B cell (primary cell): ENCODE measurements at regions not wholly inside any gene's neighbourhood (a gene's known extent, or its start where the extent isn't known, plus 50 kb on each side); places are given as distances from the start of the nearest gene placed in this dataset.

Experiments
- ATAC-seq: fragments of 200-7000 bp; cut with Tn5 transposase; one replicate; pipeline ENCODE4 v1.10.0; 2021; ENCODE audit warnings: low read depth, mild to moderate bottlenecking, moderate number of reproducible peaks, moderate library complexity
- CTCF ChIA-PET: fragments of 350-600 bp; sonication (Branson Sonifier 250); formaldehyde crosslinking; loops from one replicate; lab custom pipeline; 2021; ENCODE audit warnings: antibody characterized with exemption, inconsistent platforms; lab: Charles Lee
- POLR2A ChIA-PET: fragments of 350-600 bp; sonication (Branson Sonifier 250); formaldehyde crosslinking; loops from one replicate; lab custom pipeline; 2021; ENCODE audit warnings: antibody characterized with exemption; lab: Charles Lee
- DNase-seq: peaks from one replicate; pipeline ENCODE4 v3.0.0; 2013
- H2AFZ ChIP-seq: 2 replicates; pipeline ENCODE4 v1.6.1; 2012; ENCODE audit warnings: mild to moderate bottlenecking, low read depth, low read length; ENCODE audit not compliant: insufficient read depth, poor library complexity, severe bottlenecking
- H3K27ac ChIP-seq, 2 donors: 1 replicate in 1 of 2; 2 replicates in 1 of 2; pipeline ENCODE4 v1.5.1; 2012 to 2013; ENCODE audit warnings: low read length in 2 of 2, mild to moderate bottlenecking in 2 of 2, moderate library complexity in 1 of 2
- H3K27me3 ChIP-seq, 4 experiments: fragments of 200-600 bp in 1 of 4; sonication (generic) in 1 of 4; replicated peaks in 1 of 4; 1 replicate in 2 of 4; 2 replicates in 2 of 4; pipeline versions ENCODE4 v1.6.1 to v1.7.0; 2013 to 2016; ENCODE audit warnings: low read length in 3 of 4, mild to moderate bottlenecking in 2 of 4, mixed read lengths in 1 of 4, moderate library complexity in 1 of 4; ENCODE audit not compliant: insufficient read depth in 4 of 4, control insufficient read depth in 3 of 4; ENCODE audit errors: control extremely low read depth in 1 of 4
- H3K36me3 ChIP-seq, 2 experiments: replicated peaks in 1 of 2; 1 replicate in 1 of 2; 2 replicates in 1 of 2; pipeline versions ENCODE4 v1.6.1 to v1.7.1; 2013; ENCODE audit warnings: low read length in 1 of 2; ENCODE audit not compliant: insufficient read depth in 2 of 2, control insufficient read depth in 1 of 2; ENCODE audit errors: control extremely low read depth in 1 of 2, extremely low read depth in 1 of 2
- H3K4me1 ChIP-seq, 2 donors: fragments of 200-600 bp in 1 of 2; sonication (generic) in 1 of 2; 1 replicate in 1 of 2; 2 replicates in 1 of 2; pipeline versions ENCODE4 v1.5.1 to v1.6.1; 2013 to 2017; ENCODE audit warnings: low read length in 2 of 2; ENCODE audit not compliant: control insufficient read depth in 2 of 2, insufficient read depth in 2 of 2
- H3K4me2 ChIP-seq: replicated peaks from 2 replicates; pipeline ENCODE3; 2012; ENCODE audit warnings: mild to moderate bottlenecking, low read depth, low read length; ENCODE audit not compliant: poor library complexity, severe bottlenecking
- H3K4me3 ChIP-seq, 5 experiments: fragments of 200-600 bp in 1 of 5; sonication (generic) in 1 of 5; 1 replicate in 3 of 5; 2 replicates in 2 of 5; pipeline versions ENCODE4 v1.5.1 to v1.7.0; 2011 to 2016; ENCODE audit warnings: low read length in 4 of 5, mild to moderate bottlenecking in 4 of 5, low read depth in 2 of 5, control low read depth in 1 of 5, moderate library complexity in 1 of 5; ENCODE audit not compliant: insufficient read depth in 1 of 5; ENCODE audit errors: control extremely low read depth in 1 of 5, extremely low read depth in 1 of 5
- H3K79me2 ChIP-seq: fragments of 200-600 bp; sonication (generic); one replicate; pipeline ENCODE4 v1.6.0; 2016; ENCODE audit warnings: low read length; ENCODE audit not compliant: control insufficient read depth, insufficient read depth
- H3K9ac ChIP-seq: fragments of 200-600 bp; sonication (generic); 2 replicates; pipeline ENCODE4 v1.6.1; 2017; ENCODE audit warnings: mild to moderate bottlenecking, low read length, moderate library complexity
- H3K9me3 ChIP-seq, 3 donors: one replicate each; pipeline versions ENCODE4 v1.6.1 to v1.7.1; 2013; ENCODE audit warnings: low read length in 2 of 3; ENCODE audit not compliant: control insufficient read depth in 2 of 3, insufficient read depth in 1 of 3; ENCODE audit errors: control extremely low read depth in 1 of 3
- H4K20me1 ChIP-seq: 2 replicates; pipeline ENCODE4 v1.6.0; 2012; ENCODE audit warnings: mild to moderate bottlenecking, low read length; ENCODE audit not compliant: insufficient read depth, control insufficient read depth, poor library complexity, severe bottlenecking
- H3K27ac Mint-ChIP-seq: one replicate; pipeline ENCODE4 v1.8.0; 2021; ENCODE audit warnings: mixed read lengths
- H3K27me3 Mint-ChIP-seq: one replicate; pipeline ENCODE4 v1.8.0; 2021; ENCODE audit warnings: mixed read lengths
- H3K4me1 Mint-ChIP-seq: one replicate; pipeline ENCODE4 v1.8.0; 2021; ENCODE audit warnings: mixed read lengths
- H3K4me3 Mint-ChIP-seq: one replicate; pipeline ENCODE4 v1.8.0; 2021; ENCODE audit warnings: mixed read lengths
- H3K9me3 Mint-ChIP-seq: one replicate; pipeline ENCODE4 v1.8.0; 2022; ENCODE audit warnings: mixed read lengths; ENCODE audit not compliant: insufficient read depth
- CTCF ChIP-seq: fragments of 200-600 bp; IDR thresholded peaks from one replicate; pipeline ENCODE4 v1.8.0; 2022; ENCODE audit warnings: antibody characterized with exemption, mild to moderate bottlenecking
- EZH2 ChIP-seq: IDR thresholded peaks from 2 replicates; pipeline ENCODE4 v1.6.1; 2012; ENCODE audit warnings: borderline replicate concordance, low read depth, mild to moderate bottlenecking, moderate library complexity, low read length; ENCODE audit not compliant: insufficient read depth, poor library complexity, severe bottlenecking
- WGBS: methylation state at CpG from one replicate; pipeline ENCODE4 v1.1.5; 2013; ENCODE audit warnings: missing lambda C conversion rate; ENCODE audit not compliant: insufficient coverage; 5-methylcytosine and 5-hydroxymethylcytosine counted together
- intact Hi-C: fragments of 100-400 bp; cut with micrococcal nuclease; formaldehyde crosslinking; loops from one replicate; pipeline ENCODE4 v1.10.0; 2022

- POLR2A ChIA-PET: no interaction called here
- H3K4me3 Mint-ChIP-seq: no peak overlapping the region
- CTCF ChIA-PET: no interaction called here
Observed at GRCh38 chr13:73772449-73773167, 361.6 kb downstream of the KLF12 start.

More at GRCh38 chr13:73772449-73773167, 361.6 kb downstream of the KLF12 start:
- Histone ChIP-seq H3K27me3 (no peaks in the 10 kb centered on the region), H3K36me3 (peaks cover 0 to 3% of the 10 kb centered on the region in 2 experiments), H3K9me3 (no peaks in the 10 kb centered on the region), H3K79me2 (peaks cover 6% of the 10 kb centered on the region), H3K27ac (no peak overlapping the region), H3K4me1 (peaks cover 7 to 12% of the 10 kb centered on the region in 2 donors), H3K9ac (no peak overlapping the region), H3K4me3 (no peak overlapping the region), H3K4me2 (no peak overlapping the region), H2AFZ (no peak overlapping the region), H4K20me1 (no peaks in the 10 kb centered on the region)
- no peak for TF ChIP-seq CTCF
- TF ChIP-seq EZH2: no peak
- Mint-ChIP-seq H3K9me3 (no peaks in the 10 kb centered on the region), H3K27ac (no peak overlapping the region), H3K27me3 (no peaks in the 10 kb centered on the region), H3K4me1 (peaks cover 18% of the 10 kb centered on the region)
- intact Hi-C loops: no loop called here
- no peak for DNase-seq
- ATAC-seq: no peak
- 100% methylated on average over 8 of the region's 8 CpGs for WGBS
